HCT116 (cell line): ENCODE measurements at regions not wholly inside any gene's neighbourhood (a gene's known extent, or its start where the extent isn't known, plus 50 kb on each side); places are given as distances from the start of the nearest gene placed in this dataset.

Source experiments
- ATAC-seq: fragments of 200-7000 bp; cut with Tn5 transposase; 2 replicates; pipeline ENCODE4 v1.9.1; 2020; ENCODE audit warnings: mild to moderate bottlenecking, moderate library complexity
- BruUV-seq: library from RNA; stranded (reverse); fragments of 400-500 nt; replicated peaks from 2 replicates; lab custom pipeline; 2021; lab: Mats Ljungman, UMichigan
- CTCF ChIA-PET: fragments of 300-600 bp; sonication (Branson Sonifier 250); formaldehyde crosslinking; loops from one replicate; lab custom pipeline; 2021; ENCODE audit warnings: antibody characterized with exemption; lab: Charles Lee
- POLR2A ChIA-PET: fragments of 300-600, 350-600 bp; sonication (Branson Sonifier 250); formaldehyde crosslinking; loops from one replicate; lab custom pipeline; 2021; ENCODE audit warnings: antibody characterized with exemption; lab: Charles Lee
- RAD21 ChIA-PET, 2 experiments: fragments of 300-600 bp; sonication (Branson Sonifier 250); formaldehyde crosslinking; loops; one replicate each; lab custom pipeline; 2023; ENCODE audit warnings: low total read pairs in 2 of 2; ENCODE audit not compliant: uncharacterized antibody in 2 of 2, unreplicated experiment in 2 of 2, low non-redundant PET in 1 of 2; lab: Charles Lee
- DNase-seq: peaks from one replicate; pipeline ENCODE4 v3.0.0-alpha.2; 2010; ENCODE audit warnings: low read depth, low spot score
- H2AFZ ChIP-seq: fragments of 200-600 bp; shearing (Covaris generic), sonication (generic); 2 replicates; pipeline ENCODE4 v1.6.1; 2017; ENCODE audit warnings: low read depth, mixed run types, mixed read lengths, antibody characterized with exemption, low read length; ENCODE audit not compliant: poor library complexity, severe bottlenecking
- H3K27ac ChIP-seq: 2 replicates; pipeline ENCODE4 v1.5.1; 2012; ENCODE audit warnings: low read depth, low read length
- H3K27me3 ChIP-seq: fragments of 200-600 bp; sonication (generic); 2 replicates; pipeline ENCODE4 v1.6.1; 2016; ENCODE audit warnings: mixed run types, low read length, mixed read lengths; ENCODE audit not compliant: insufficient read depth
- H3K36me3 ChIP-seq, 2 experiments: fragments of 200-500 bp in 1 of 2; fragments of 200-600 bp in 1 of 2; sonication (Bioruptor generic) in 1 of 2; sonication (generic) in 1 of 2; 2 replicates each; pipeline versions ENCODE4 v1.5.1 to v1.6.1; 2014 to 2016; ENCODE audit warnings: low read length in 2 of 2, inconsistent platforms in 1 of 2, mixed read lengths in 1 of 2, mixed run types in 1 of 2; ENCODE audit not compliant: insufficient read depth in 2 of 2, control insufficient read depth in 1 of 2
- H3K4me1 ChIP-seq, 2 experiments: fragments of 200-600 bp in 1 of 2; sonication (generic) in 1 of 2; 2 replicates each; pipeline versions ENCODE4 v1.5.1 to v1.6.1; 2012 to 2017; ENCODE audit warnings: low read length in 2 of 2, inconsistent platforms in 1 of 2, mild to moderate bottlenecking in 1 of 2, mixed read lengths in 1 of 2, mixed run types in 1 of 2, moderate library complexity in 1 of 2; ENCODE audit not compliant: insufficient read depth in 2 of 2, control insufficient read depth in 1 of 2
- H3K4me2 ChIP-seq: fragments of 200-600 bp; sonication (generic); 2 replicates; pipeline ENCODE4 v1.6.1; 2017; ENCODE audit warnings: mixed run types, low read length, mixed read lengths
- H3K4me3 ChIP-seq, 2 experiments: fragments of 200-600 bp in 1 of 2; sonication (generic) in 1 of 2; replicated peaks in 1 of 2; 2 replicates each; pipeline ENCODE4 v1.5.1; 2011 to 2016; ENCODE audit warnings: low read length in 2 of 2, control low read depth in 1 of 2, low read depth in 1 of 2, mild to moderate bottlenecking in 1 of 2, mixed read lengths in 1 of 2, mixed run types in 1 of 2
- H3K79me2 ChIP-seq: fragments of 200-600 bp; sonication (generic); 2 replicates; pipeline ENCODE4 v1.6.1; 2017; ENCODE audit warnings: mild to moderate bottlenecking, mixed run types, low read length, moderate library complexity, mixed read lengths; ENCODE audit not compliant: insufficient read depth
- H3K9ac ChIP-seq: fragments of 200-600 bp; sonication (generic); 2 replicates; pipeline ENCODE4 v1.6.1; 2016; ENCODE audit warnings: low read length, mixed read lengths
- H3K9me2 ChIP-seq: fragments of 200-600 bp; sonication (generic), shearing (Covaris generic); 2 replicates; pipeline ENCODE4 v1.6.1; 2017; ENCODE audit warnings: mixed run types, mild to moderate bottlenecking, moderate library complexity; ENCODE audit not compliant: insufficient read depth
- H3K9me3 ChIP-seq, 2 experiments: fragments of 200-500 bp in 1 of 2; fragments of 200-600 bp in 1 of 2; sonication (Bioruptor generic) in 1 of 2; sonication (generic) in 1 of 2; 2 replicates each; pipeline ENCODE4 v1.6.1; 2014 to 2017; ENCODE audit warnings: low read length in 2 of 2, mixed read lengths in 2 of 2, inconsistent platforms in 1 of 2, low read depth in 1 of 2, mild to moderate bottlenecking in 1 of 2, mixed run types in 1 of 2, moderate library complexity in 1 of 2; ENCODE audit not compliant: control insufficient read depth in 1 of 2, insufficient read depth in 1 of 2
- H4K20me1 ChIP-seq: fragments of 200-600 bp; sonication (generic), shearing (Covaris generic); 2 replicates; pipeline ENCODE4 v1.6.1; 2017; ENCODE audit warnings: mixed run types, mild to moderate bottlenecking, moderate library complexity; ENCODE audit not compliant: insufficient read depth
- CBX3 ChIP-seq: IDR thresholded peaks from 2 replicates; pipeline ENCODE4 v1.6.1; 2012; ENCODE audit warnings: low read depth
- CEBPB ChIP-seq: IDR thresholded peaks from 2 replicates; pipeline ENCODE4 v1.6.1; 2012; ENCODE audit warnings: low read depth
- EGR1 ChIP-seq: IDR thresholded peaks from 2 replicates; pipeline ENCODE4 v1.6.1; 2012; ENCODE audit warnings: low read depth
- ELF1 ChIP-seq: IDR thresholded peaks from 2 replicates; pipeline ENCODE4 v1.6.1; 2012; ENCODE audit warnings: low read depth, borderline replicate concordance
- EZH2 ChIP-seq: fragments of 200-600 bp; sonication (generic); IDR thresholded peaks from 2 replicates; pipeline ENCODE4 v1.6.1; 2017; ENCODE audit warnings: antibody characterized with exemption, mixed run types
- EZH2phosphoT487 ChIP-seq: fragments of 200-600 bp; IDR thresholded peaks from 2 replicates; pipeline ENCODE4 v1.6.1; 2018; ENCODE audit warnings: antibody characterized with exemption, borderline replicate concordance
- FOSL1 ChIP-seq: IDR thresholded peaks from 2 replicates; pipeline ENCODE4 v1.6.1; 2012; ENCODE audit warnings: low read depth
- JUND ChIP-seq: IDR thresholded peaks from 2 replicates; pipeline ENCODE4 v1.6.1; 2012
- POLR2AphosphoS5 ChIP-seq: IDR thresholded peaks from 2 replicates; pipeline ENCODE4 v1.6.1; 2011; ENCODE audit warnings: mild to moderate bottlenecking, low read depth, low read length, moderate library complexity
- RAD21 ChIP-seq: IDR thresholded peaks from 2 replicates; pipeline ENCODE4 v1.6.1; 2012; ENCODE audit warnings: low read depth, mild to moderate bottlenecking
- TCF7L2 ChIP-seq: IDR thresholded peaks from 2 replicates; pipeline ENCODE4 v1.7.0; 2011; ENCODE audit warnings: borderline replicate concordance, inconsistent platforms; ENCODE audit not compliant: insufficient read depth, insufficient read length; ENCODE audit errors: extremely low read depth
- YY1 ChIP-seq: IDR thresholded peaks from 2 replicates; pipeline ENCODE4 v1.6.1; 2011; ENCODE audit warnings: low read length, low read depth, moderate library complexity, mild to moderate bottlenecking; ENCODE audit not compliant: insufficient replicate concordance; ENCODE audit errors: extremely low read depth
- ZFX ChIP-seq: fragments of 450-650 bp; IDR thresholded peaks from 2 replicates; pipeline ENCODE4 v1.6.1; 2017
- ZNF274 ChIP-seq: fragments of 200-500 bp; sonication (Bioruptor generic); IDR thresholded peaks from 2 replicates; pipeline ENCODE4 v1.6.1; 2014; ENCODE audit warnings: mild to moderate bottlenecking, low read depth, low read length, inconsistent platforms
- intact Hi-C: fragments of 100-400 bp; cut with micrococcal nuclease; formaldehyde crosslinking; loops from 2 replicates; pipeline ENCODE4 v1.10.0; 2022
- TF ChIP-seq, protein P1 (sequence below): IDR thresholded peaks from 2 replicates; pipeline ENCODE4 v1.6.1; 2012
- TF ChIP-seq, protein P2 (sequence below): IDR thresholded peaks from 2 replicates; pipeline ENCODE4 v1.6.1; 2012
- TF ChIP-seq, protein P3 (sequence below): IDR thresholded peaks from 2 replicates; pipeline ENCODE4 v1.6.1; 2012; ENCODE audit warnings: low read depth
- TF ChIP-seq, protein P4 (sequence below), 3 experiments: fragments of 200-600 bp in 1 of 3; sonication (generic) in 1 of 3; IDR thresholded peaks in 2 of 3; conservative IDR thresholded peaks in 1 of 3; 2 replicates each; pipeline ENCODE4 v1.5.1; 2012 to 2017; ENCODE audit warnings: low read depth in 2 of 3, low read length in 2 of 3, antibody characterized with exemption in 1 of 3, borderline replicate concordance in 1 of 3, control low read depth in 1 of 3, mild to moderate bottlenecking in 1 of 3, mixed read lengths in 1 of 3, mixed run types in 1 of 3, moderate library complexity in 1 of 3; ENCODE audit not compliant: insufficient read depth in 1 of 3

DNA sequence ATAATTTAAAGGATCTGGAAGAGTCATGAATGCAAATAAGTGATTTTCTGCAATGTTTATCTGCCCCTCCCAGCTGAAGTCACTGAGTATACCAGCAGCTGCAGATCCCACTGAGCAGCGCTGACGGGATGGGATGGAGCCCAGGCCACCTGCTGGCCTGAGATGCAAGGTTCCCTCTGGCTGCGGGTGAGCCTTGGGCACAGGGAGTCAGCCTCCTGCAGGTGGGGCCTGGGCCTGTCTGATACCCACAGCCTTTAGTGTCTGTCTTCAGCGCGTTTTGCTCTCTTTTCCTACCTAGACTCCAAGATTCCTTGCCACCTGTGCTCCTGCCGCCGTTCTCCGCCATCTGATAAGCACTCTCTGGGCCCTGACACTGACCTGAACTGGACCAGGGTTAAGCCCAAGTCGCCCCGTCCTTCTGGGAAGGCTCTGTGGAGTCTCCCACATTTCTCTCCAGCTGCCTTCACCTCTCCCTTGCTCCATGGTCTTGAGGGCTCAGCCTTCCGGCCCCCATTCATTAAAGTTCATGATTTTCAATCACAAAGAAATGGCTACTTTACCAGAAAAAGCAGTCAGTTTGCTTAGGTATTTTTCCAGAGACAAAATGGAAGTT, 223.1 kb upstream of the FAT1 start (continued):
- TF ChIP-seq EZH2 (no peak), TCF7L2 (peak; percentile 29), CBX3 (peak; percentile 86), ELF1 (no peak), ZFX (no peak; the same call in 1 of the 2 replicates), JUND (no peak), RAD21 (peak; percentile 89), ZNF274 (no peak)

DNA sequence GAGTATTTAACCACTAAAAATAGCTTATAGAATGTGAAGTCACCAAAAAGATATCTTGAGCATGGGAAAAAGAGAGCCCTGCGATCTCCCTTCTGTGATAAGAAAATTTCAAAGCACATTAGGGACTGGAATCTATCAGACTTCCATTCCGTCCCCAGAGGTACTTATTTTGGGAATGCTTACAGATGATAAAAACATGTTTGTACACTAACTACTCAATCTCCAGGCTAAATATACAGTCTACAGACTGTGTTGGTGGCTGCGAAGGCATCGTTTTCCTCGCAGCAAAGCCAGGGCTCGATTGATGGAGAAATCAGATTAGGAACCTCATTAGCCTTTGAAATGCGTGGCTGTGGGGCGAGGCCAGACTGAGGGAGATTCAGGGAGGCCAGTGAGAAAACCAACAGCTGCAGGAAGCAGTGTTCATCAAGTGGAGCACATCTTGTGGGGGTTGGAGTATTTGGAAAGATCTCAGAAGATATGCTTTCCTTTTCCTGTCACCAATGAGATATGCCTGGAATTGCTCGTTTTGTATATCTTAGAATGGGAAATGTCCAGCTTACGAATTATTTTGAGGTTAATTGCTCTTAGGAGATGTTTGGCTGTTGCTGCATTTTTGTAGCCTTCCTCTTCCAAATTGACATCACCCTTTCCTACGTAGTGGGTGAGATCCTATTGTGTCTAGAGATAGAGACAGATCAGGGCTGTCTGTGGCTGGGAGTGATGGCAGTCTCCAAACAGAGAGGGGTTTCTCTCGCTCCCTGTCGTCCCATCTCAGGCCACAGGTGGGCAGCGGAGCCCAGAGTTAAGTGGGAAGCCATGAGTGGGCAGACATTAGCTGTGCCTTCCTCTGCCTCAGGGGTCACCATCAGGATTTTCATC, 224.9 kb upstream of the FAT1 start:
- no peaks in the 10 kb centered on the region for H4K20me1 ChIP-seq
- CTCF ChIA-PET: interaction anchor here (0.6 to 1.2 kb wide), 2 partner anchors 221 to 659 kb away, joined by 3 read pairs; no protein-coding TSS in a partner anchor
- intact Hi-C loops: loop anchor here (10.0 kb wide), 1 partner anchor 656 kb away; no protein-coding TSS in a partner anchor
- H3K79me2 ChIP-seq: no peaks in the 10 kb centered on the region
- H3K4me1 ChIP-seq: peaks cover 24 to 52% of the 10 kb centered on the region in 2 experiments
- H3K9me2 ChIP-seq: no peaks in the 10 kb centered on the region
- ATAC-seq (peak; percentile 63), DNase-seq (no peak)
- peak overlapping the region; percentile 48 for H3K4me2 ChIP-seq
- peak overlapping the region; percentile 60 for H2AFZ ChIP-seq
- RAD21 ChIA-PET: no interaction called here
- no TSS peak for BruUV-seq
- POLR2A ChIA-PET: interaction anchor here (1.3 kb wide), 1 partner anchor 638 kb away, joined by 3 read pairs; no protein-coding TSS in a partner anchor
- no peak overlapping the region for H3K27ac ChIP-seq
- H3K27me3 ChIP-seq: no peaks in the 10 kb centered on the region
- no peaks in the 10 kb centered on the region for H3K36me3 ChIP-seq
- H3K4me3 ChIP-seq: no peak overlapping the region
- H3K9me3 ChIP-seq: no peaks in the 10 kb centered on the region
- peak overlapping the region; percentile 2; the same call in 1 of the 2 replicates for H3K9ac ChIP-seq
- TF ChIP-seq YY1 (peak; percentile 19), POLR2AphosphoS5 (no peak), EGR1 (no peak), EZH2phosphoT487 (no peak), CEBPB (no peak), FOSL1 (no peak), ZNF274 (no peak), RAD21 (peak; percentile 75), ELF1 (no peak)
- TF ChIP-seq, protein P1, sequence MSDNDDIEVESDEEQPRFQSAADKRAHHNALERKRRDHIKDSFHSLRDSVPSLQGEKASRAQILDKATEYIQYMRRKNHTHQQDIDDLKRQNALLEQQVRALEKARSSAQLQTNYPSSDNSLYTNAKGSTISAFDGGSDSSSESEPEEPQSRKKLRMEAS: no peak
- TF ChIP-seq, protein P2, sequence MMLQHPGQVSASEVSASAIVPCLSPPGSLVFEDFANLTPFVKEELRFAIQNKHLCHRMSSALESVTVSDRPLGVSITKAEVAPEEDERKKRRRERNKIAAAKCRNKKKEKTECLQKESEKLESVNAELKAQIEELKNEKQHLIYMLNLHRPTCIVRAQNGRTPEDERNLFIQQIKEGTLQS: no peak
- TF ChIP-seq, protein P3, sequence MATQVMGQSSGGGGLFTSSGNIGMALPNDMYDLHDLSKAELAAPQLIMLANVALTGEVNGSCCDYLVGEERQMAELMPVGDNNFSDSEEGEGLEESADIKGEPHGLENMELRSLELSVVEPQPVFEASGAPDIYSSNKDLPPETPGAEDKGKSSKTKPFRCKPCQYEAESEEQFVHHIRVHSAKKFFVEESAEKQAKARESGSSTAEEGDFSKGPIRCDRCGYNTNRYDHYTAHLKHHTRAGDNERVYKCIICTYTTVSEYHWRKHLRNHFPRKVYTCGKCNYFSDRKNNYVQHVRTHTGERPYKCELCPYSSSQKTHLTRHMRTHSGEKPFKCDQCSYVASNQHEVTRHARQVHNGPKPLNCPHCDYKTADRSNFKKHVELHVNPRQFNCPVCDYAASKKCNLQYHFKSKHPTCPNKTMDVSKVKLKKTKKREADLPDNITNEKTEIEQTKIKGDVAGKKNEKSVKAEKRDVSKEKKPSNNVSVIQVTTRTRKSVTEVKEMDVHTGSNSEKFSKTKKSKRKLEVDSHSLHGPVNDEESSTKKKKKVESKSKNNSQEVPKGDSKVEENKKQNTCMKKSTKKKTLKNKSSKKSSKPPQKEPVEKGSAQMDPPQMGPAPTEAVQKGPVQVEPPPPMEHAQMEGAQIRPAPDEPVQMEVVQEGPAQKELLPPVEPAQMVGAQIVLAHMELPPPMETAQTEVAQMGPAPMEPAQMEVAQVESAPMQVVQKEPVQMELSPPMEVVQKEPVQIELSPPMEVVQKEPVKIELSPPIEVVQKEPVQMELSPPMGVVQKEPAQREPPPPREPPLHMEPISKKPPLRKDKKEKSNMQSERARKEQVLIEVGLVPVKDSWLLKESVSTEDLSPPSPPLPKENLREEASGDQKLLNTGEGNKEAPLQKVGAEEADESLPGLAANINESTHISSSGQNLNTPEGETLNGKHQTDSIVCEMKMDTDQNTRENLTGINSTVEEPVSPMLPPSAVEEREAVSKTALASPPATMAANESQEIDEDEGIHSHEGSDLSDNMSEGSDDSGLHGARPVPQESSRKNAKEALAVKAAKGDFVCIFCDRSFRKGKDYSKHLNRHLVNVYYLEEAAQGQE: no peak
- TF ChIP-seq, protein P4, sequence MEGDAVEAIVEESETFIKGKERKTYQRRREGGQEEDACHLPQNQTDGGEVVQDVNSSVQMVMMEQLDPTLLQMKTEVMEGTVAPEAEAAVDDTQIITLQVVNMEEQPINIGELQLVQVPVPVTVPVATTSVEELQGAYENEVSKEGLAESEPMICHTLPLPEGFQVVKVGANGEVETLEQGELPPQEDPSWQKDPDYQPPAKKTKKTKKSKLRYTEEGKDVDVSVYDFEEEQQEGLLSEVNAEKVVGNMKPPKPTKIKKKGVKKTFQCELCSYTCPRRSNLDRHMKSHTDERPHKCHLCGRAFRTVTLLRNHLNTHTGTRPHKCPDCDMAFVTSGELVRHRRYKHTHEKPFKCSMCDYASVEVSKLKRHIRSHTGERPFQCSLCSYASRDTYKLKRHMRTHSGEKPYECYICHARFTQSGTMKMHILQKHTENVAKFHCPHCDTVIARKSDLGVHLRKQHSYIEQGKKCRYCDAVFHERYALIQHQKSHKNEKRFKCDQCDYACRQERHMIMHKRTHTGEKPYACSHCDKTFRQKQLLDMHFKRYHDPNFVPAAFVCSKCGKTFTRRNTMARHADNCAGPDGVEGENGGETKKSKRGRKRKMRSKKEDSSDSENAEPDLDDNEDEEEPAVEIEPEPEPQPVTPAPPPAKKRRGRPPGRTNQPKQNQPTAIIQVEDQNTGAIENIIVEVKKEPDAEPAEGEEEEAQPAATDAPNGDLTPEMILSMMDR (IDR thresholded peaks at IDR 0.05 in 2 of 3, conservative IDR thresholded peaks at IDR 0.05 in 1 of 3; ENCODE audit: borderline replicate concordance in 1 of 3, insufficient read depth in 1 of 3, low read depth in 2 of 3, low read length in 2 of 3): peak; percentile 30 to 68 (median 58); a peak in 5 of 6 replicates
